Calu3 (cell line): ENCODE measurements at regions not wholly inside any gene's neighbourhood (a gene's known extent, or its start where the extent isn't known, plus 50 kb on each side); places are given as distances from the start of the nearest gene placed in this dataset.

Source experiments
- BruUV-seq: library from RNA; stranded (reverse); fragments of 400-500 nt; replicated peaks from 2 replicates; lab custom pipeline; 2021; lab: Mats Ljungman, UMichigan
- CTCF ChIA-PET: fragments of 300-600 bp; sonication (Branson Sonifier 250); formaldehyde crosslinking; loops from one replicate; lab custom pipeline; 2022; ENCODE audit warnings: antibody characterized with exemption; lab: Charles Lee
- DNase-seq: peaks from one replicate; pipeline ENCODE4 v3.0.0; 2022
- H3K27ac Mint-ChIP-seq: one replicate; pipeline ENCODE4 v1.8.0; 2022; ENCODE audit warnings: mixed read lengths; ENCODE audit not compliant: unreplicated experiment
- H3K27me3 Mint-ChIP-seq: one replicate; pipeline ENCODE4 v1.8.0; 2022; ENCODE audit warnings: mixed read lengths; ENCODE audit not compliant: unreplicated experiment
- H3K36me3 Mint-ChIP-seq: one replicate; pipeline ENCODE4 v1.8.0; 2022; ENCODE audit warnings: mild to moderate bottlenecking, moderate library complexity, mixed read lengths; ENCODE audit not compliant: insufficient read depth, unreplicated experiment
- H3K4me1 Mint-ChIP-seq: one replicate; pipeline ENCODE4 v1.8.0; 2022; ENCODE audit warnings: mild to moderate bottlenecking, low read depth, mixed read lengths; ENCODE audit not compliant: unreplicated experiment
- H3K4me3 Mint-ChIP-seq: one replicate; pipeline ENCODE4 v1.8.0; 2022; ENCODE audit warnings: mild to moderate bottlenecking, low read depth, moderate library complexity, mixed read lengths; ENCODE audit not compliant: unreplicated experiment
- H3K9me3 Mint-ChIP-seq: one replicate; pipeline ENCODE4 v1.8.0; 2022; ENCODE audit warnings: low read depth, mixed read lengths; ENCODE audit not compliant: unreplicated experiment
- intact Hi-C: fragments of 100-400 bp; cut with micrococcal nuclease; formaldehyde crosslinking; loops from one replicate; pipeline ENCODE4 v1.10.0; 2022; ENCODE audit not compliant: unreplicated experiment
- TF ChIP-seq, protein P1 (sequence below): fragments of 200-600 bp; IDR thresholded peaks from one replicate; pipeline ENCODE4 v1.8.0; 2022; ENCODE audit warnings: antibody characterized with exemption; ENCODE audit not compliant: unreplicated experiment

DNA sequence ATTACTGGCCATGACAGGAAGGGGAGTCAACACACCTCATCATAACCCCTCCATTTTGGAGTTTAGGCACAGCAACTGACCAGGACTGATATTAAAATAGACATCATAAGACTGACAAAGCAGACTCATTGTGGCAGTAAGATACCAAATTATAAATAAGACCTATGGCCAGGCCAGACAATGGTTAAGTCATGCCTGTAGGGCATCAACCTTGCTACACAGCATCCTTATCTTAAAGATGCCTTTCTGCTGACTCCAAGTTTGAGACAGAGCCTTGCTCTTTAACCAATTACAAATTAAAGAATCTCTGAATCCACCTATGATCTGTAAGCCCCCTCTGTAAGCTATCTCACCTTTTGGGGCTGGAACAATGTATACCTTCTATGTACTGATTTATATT lies 65.5 kb downstream of the VCX2 start:
- H3K9me3 Mint-ChIP-seq = peaks cover 8% of the 10 kb centered on the region
- DNase-seq = no peak
- H3K4me1 Mint-ChIP-seq = no peaks in the 10 kb centered on the region
- intact Hi-C loops = no loop called here
- CTCF ChIA-PET = no interaction called here
- TF ChIP-seq, protein P1, sequence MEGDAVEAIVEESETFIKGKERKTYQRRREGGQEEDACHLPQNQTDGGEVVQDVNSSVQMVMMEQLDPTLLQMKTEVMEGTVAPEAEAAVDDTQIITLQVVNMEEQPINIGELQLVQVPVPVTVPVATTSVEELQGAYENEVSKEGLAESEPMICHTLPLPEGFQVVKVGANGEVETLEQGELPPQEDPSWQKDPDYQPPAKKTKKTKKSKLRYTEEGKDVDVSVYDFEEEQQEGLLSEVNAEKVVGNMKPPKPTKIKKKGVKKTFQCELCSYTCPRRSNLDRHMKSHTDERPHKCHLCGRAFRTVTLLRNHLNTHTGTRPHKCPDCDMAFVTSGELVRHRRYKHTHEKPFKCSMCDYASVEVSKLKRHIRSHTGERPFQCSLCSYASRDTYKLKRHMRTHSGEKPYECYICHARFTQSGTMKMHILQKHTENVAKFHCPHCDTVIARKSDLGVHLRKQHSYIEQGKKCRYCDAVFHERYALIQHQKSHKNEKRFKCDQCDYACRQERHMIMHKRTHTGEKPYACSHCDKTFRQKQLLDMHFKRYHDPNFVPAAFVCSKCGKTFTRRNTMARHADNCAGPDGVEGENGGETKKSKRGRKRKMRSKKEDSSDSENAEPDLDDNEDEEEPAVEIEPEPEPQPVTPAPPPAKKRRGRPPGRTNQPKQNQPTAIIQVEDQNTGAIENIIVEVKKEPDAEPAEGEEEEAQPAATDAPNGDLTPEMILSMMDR = no peak
- no peaks in the 10 kb centered on the region for H3K27me3 Mint-ChIP-seq
- H3K36me3 Mint-ChIP-seq = no peaks in the 10 kb centered on the region
- BruUV-seq = no TSS peak
- H3K4me3 Mint-ChIP-seq = no peak overlapping the region
- no peak overlapping the region for H3K27ac Mint-ChIP-seq

- no peaks in the 10 kb centered on the region for H3K27me3 Mint-ChIP-seq
- H3K4me3 Mint-ChIP-seq = no peak overlapping the region
- no peak overlapping the region for H3K27ac Mint-ChIP-seq
- no TSS peak for BruUV-seq
- no peak for DNase-seq
- no peaks in the 10 kb centered on the region for H3K4me1 Mint-ChIP-seq
- CTCF ChIA-PET = no interaction called here
- intact Hi-C loops = no loop called here
- TF ChIP-seq, protein P1 = no peak
- peaks cover 7% of the 10 kb centered on the region for H3K9me3 Mint-ChIP-seq
- no peaks in the 10 kb centered on the region for H3K36me3 Mint-ChIP-seq
Measured at GRCh38 chrX:8103655-8104054, 67.4 kb downstream of the VCX2 start.

DNA sequence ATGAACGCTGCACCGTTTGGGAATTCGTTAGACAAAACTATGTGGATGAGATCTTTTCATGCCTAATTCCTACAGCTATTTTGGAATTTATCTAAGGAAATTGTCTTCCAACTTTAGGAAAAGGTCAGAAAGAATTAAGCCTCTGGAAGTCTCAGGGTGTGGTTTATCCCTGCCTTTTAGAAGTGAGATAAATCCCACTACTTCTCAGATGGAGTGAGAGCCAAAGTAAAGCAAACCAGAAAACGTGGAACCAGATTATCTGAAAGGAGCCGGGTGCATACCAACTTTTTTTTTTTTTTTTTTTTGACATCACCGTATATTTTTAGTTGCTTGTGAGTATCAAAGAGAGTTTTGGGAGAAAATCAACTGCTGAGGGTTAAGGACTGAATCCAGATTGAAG lies 79.6 kb downstream of the VCX2 start:
- TF ChIP-seq, protein P1 = no peak
- no peak for DNase-seq
- no peaks in the 10 kb centered on the region for H3K36me3 Mint-ChIP-seq
- H3K4me3 Mint-ChIP-seq = no peak overlapping the region
- no TSS peak for BruUV-seq
- no peak overlapping the region for H3K27ac Mint-ChIP-seq
- CTCF ChIA-PET = no interaction called here
- intact Hi-C loops = no loop called here
- no peaks in the 10 kb centered on the region for H3K4me1 Mint-ChIP-seq
- H3K27me3 Mint-ChIP-seq = no peaks in the 10 kb centered on the region
- no peaks in the 10 kb centered on the region for H3K9me3 Mint-ChIP-seq

GRCh38 chrX:8090906-8091305 lies 80.2 kb downstream of the VCX2 start:
- H3K4me1 Mint-ChIP-seq = no peaks in the 10 kb centered on the region
- no peaks in the 10 kb centered on the region for H3K36me3 Mint-ChIP-seq
- intact Hi-C loops = no loop called here
- H3K27me3 Mint-ChIP-seq = no peaks in the 10 kb centered on the region
- CTCF ChIA-PET = no interaction called here
- BruUV-seq = no TSS peak
- no peaks in the 10 kb centered on the region for H3K9me3 Mint-ChIP-seq
- TF ChIP-seq, protein P1 = no peak
- no peak for DNase-seq
- no peak overlapping the region for H3K4me3 Mint-ChIP-seq
- no peak overlapping the region for H3K27ac Mint-ChIP-seq

GRCh38 chrX:8090482-8090881 lies 80.6 kb downstream of the VCX2 start:
- H3K27me3 Mint-ChIP-seq = no peaks in the 10 kb centered on the region
- TF ChIP-seq, protein P1 = no peak
- no peaks in the 10 kb centered on the region for H3K4me1 Mint-ChIP-seq
- no peaks in the 10 kb centered on the region for H3K36me3 Mint-ChIP-seq
- intact Hi-C loops = no loop called here
- H3K9me3 Mint-ChIP-seq = no peaks in the 10 kb centered on the region
- no peak for DNase-seq
- no TSS peak for BruUV-seq
- no peak overlapping the region for H3K4me3 Mint-ChIP-seq
- CTCF ChIA-PET = no interaction called here
- H3K27ac Mint-ChIP-seq = no peak overlapping the region
